Liver (tissue), 8 donors: ENCODE measurements at regions not wholly inside any gene's neighbourhood (a gene's known extent, or its start where the extent isn't known, plus 50 kb on each side); places are given as distances from the start of the nearest gene placed in this dataset.

Experiments
- DNase-seq: peaks from one replicate; pipeline ENCODE4 v3.0.0-alpha.2; 2017; ENCODE audit warnings: low spot score
- H3K27ac ChIP-seq, 2 donors: one replicate each; pipeline ENCODE4 v1.7.0; 2013; ENCODE audit warnings: inconsistent platforms in 2 of 2, low read length in 2 of 2, control low read depth in 1 of 2, low read depth in 1 of 2, mild to moderate bottlenecking in 1 of 2
- H3K27me3 ChIP-seq, 4 donors: one replicate each; pipeline versions ENCODE4 v1.6.1 to v1.7.0; 2013; ENCODE audit warnings: low read length in 3 of 4, inconsistent platforms in 1 of 4, mild to moderate bottlenecking in 1 of 4, moderate library complexity in 1 of 4; ENCODE audit not compliant: control insufficient read depth in 4 of 4, insufficient read depth in 4 of 4
- H3K36me3 ChIP-seq, 4 donors: one replicate each; pipeline versions ENCODE4 v1.6.1 to v1.7.0; 2013; ENCODE audit warnings: low read length in 3 of 4, mild to moderate bottlenecking in 3 of 4, low read depth in 1 of 4, moderate library complexity in 1 of 4; ENCODE audit not compliant: control insufficient read depth in 4 of 4, insufficient read depth in 3 of 4
- H3K4me1 ChIP-seq, 4 donors: one replicate each; pipeline versions ENCODE4 v1.6.1 to v1.7.0; 2013; ENCODE audit warnings: low read length in 3 of 4, mild to moderate bottlenecking in 3 of 4, moderate library complexity in 1 of 4; ENCODE audit not compliant: control insufficient read depth in 4 of 4, insufficient read depth in 4 of 4
- H3K4me3 ChIP-seq, 3 donors: one replicate each; pipeline versions ENCODE4 v1.6.1 to v1.7.0; 2013; ENCODE audit warnings: low read length in 3 of 3, control low read depth in 1 of 3, low read depth in 1 of 3, mild to moderate bottlenecking in 1 of 3
- H3K9ac ChIP-seq, 2 donors: one replicate each; pipeline ENCODE4 v1.7.0; 2013; ENCODE audit warnings: low read length in 2 of 2, mild to moderate bottlenecking in 2 of 2, moderate library complexity in 2 of 2, control low read depth in 1 of 2, low read depth in 1 of 2
- H3K9me3 ChIP-seq, 4 donors: one replicate each; pipeline versions ENCODE4 v1.6.1 to v1.7.0; 2013; ENCODE audit warnings: low read length in 3 of 4; ENCODE audit not compliant: control insufficient read depth in 4 of 4
- ATF3 ChIP-seq: IDR thresholded peaks from 2 replicates; pipeline ENCODE4 v1.6.1; 2016; ENCODE audit warnings: antibody characterized with exemption
- CTCF ChIP-seq: fragments of 150-350 bp; IDR thresholded peaks from 2 replicates; pipeline ENCODE4 v1.5.1; 2017; ENCODE audit warnings: improper control_type of control experiment, low read depth, low read length; ENCODE audit not compliant: missing input control
- EGR1 ChIP-seq, 2 donors: IDR thresholded peaks; 2 replicates each; pipeline ENCODE4 v1.6.1; 2016 to 2018; ENCODE audit warnings: antibody characterized with exemption in 2 of 2, low read depth in 2 of 2
- FOXA1 ChIP-seq: IDR thresholded peaks from 2 replicates; pipeline ENCODE4 v1.6.1; 2016; ENCODE audit warnings: antibody characterized with exemption
- FOXA2 ChIP-seq: IDR thresholded peaks from 2 replicates; pipeline ENCODE4 v1.6.1; 2016; ENCODE audit warnings: antibody characterized with exemption
- GABPA ChIP-seq, 2 donors: IDR thresholded peaks in 1 of 2; conservative IDR thresholded peaks in 1 of 2; 2 replicates each; pipeline ENCODE4 v1.6.1; 2016; ENCODE audit warnings: antibody characterized with exemption in 2 of 2, mild to moderate bottlenecking in 1 of 2, moderate library complexity in 1 of 2
- JUND ChIP-seq, 2 donors: IDR thresholded peaks; 2 replicates each; pipeline ENCODE4 v1.6.1; 2016; ENCODE audit warnings: antibody characterized with exemption in 2 of 2
- MAX ChIP-seq: IDR thresholded peaks from 2 replicates; pipeline ENCODE4 v1.6.1; 2016; ENCODE audit warnings: antibody characterized with exemption
- NR2F2 ChIP-seq: IDR thresholded peaks from 2 replicates; pipeline ENCODE4 v1.6.1; 2016; ENCODE audit warnings: antibody characterized with exemption
- RAD21 ChIP-seq, 2 donors: IDR thresholded peaks; 2 replicates each; pipeline ENCODE4 v1.6.1; 2016; ENCODE audit warnings: antibody characterized with exemption in 2 of 2, mild to moderate bottlenecking in 2 of 2
- REST ChIP-seq: IDR thresholded peaks from 2 replicates; pipeline ENCODE4 v1.6.1; 2016; ENCODE audit warnings: antibody characterized with exemption, mild to moderate bottlenecking
- RXRA ChIP-seq, 2 donors: IDR thresholded peaks; 2 replicates each; pipeline ENCODE4 v1.6.1; 2017 to 2018; ENCODE audit warnings: antibody characterized with exemption in 2 of 2, mild to moderate bottlenecking in 1 of 2
- SP1 ChIP-seq: IDR thresholded peaks from 2 replicates; pipeline ENCODE4 v1.6.1; 2018; ENCODE audit warnings: antibody characterized with exemption, mild to moderate bottlenecking
- TAF1 ChIP-seq: conservative IDR thresholded peaks from 2 replicates; pipeline ENCODE4 v1.6.1; 2016; ENCODE audit warnings: antibody characterized with exemption, mild to moderate bottlenecking
- YY1 ChIP-seq: IDR thresholded peaks from 2 replicates; pipeline ENCODE4 v1.6.1; 2016; ENCODE audit warnings: antibody characterized with exemption, mild to moderate bottlenecking
- ZBTB33 ChIP-seq: IDR thresholded peaks from 2 replicates; pipeline ENCODE4 v1.6.1; 2016; ENCODE audit warnings: antibody characterized with exemption
- WGBS: extraction: QIAGEN DNeasy Blood & Tissue Kit; methylation state at CpG from one replicate; pipeline ENCODE4 v1.1.7; 2013; 5-methylcytosine and 5-hydroxymethylcytosine counted together
- donor health status: healthy.
- donor health status: healthy.
- donor health status: healthy.
- donor health status: healthy.
- donor health status: healthy.

- H3K9ac ChIP-seq = no peak overlapping the region
- H3K27me3 ChIP-seq = no peaks in the 10 kb centered on the region
- H3K9me3 ChIP-seq = no peaks in the 10 kb centered on the region
- H3K4me3 ChIP-seq = no peak overlapping the region
- WGBS = 94% methylated on average over 2 of the region's 2 CpGs
- H3K27ac ChIP-seq = no peak overlapping the region
- TF ChIP-seq JUND (IDR thresholded peaks at IDR 0.05) (no peak), CTCF (no peak), YY1 (no peak)
- peaks cover 4 to 40% (median 20%) of the 10 kb centered on the region in 4 donors for H3K4me1 ChIP-seq
- no peaks in the 10 kb centered on the region for H3K36me3 ChIP-seq
- DNase-seq = no peak
Observed at GRCh38 chr11:69916806-69917387, 97.7 kb upstream of the FGF3 start.

GRCh38 chr11:69917529-69917928 lies 98.3 kb upstream of the FGF3 start:
- H3K4me3 ChIP-seq = no peak overlapping the region
- no peaks in the 10 kb centered on the region for H3K27me3 ChIP-seq
- H3K4me1 ChIP-seq = peaks cover 4 to 36% (median 20%) of the 10 kb centered on the region in 4 donors
- TF ChIP-seq YY1 (no peak), FOXA2 (no peak), RXRA (IDR thresholded peaks at IDR 0.05) (no peak), RAD21 (IDR thresholded peaks at IDR 0.05) (no peak), ATF3 (no peak), ZBTB33 (no peak), TAF1 (no peak), MAX (no peak), SP1 (no peak), JUND (IDR thresholded peaks at IDR 0.05) (no peak), FOXA1 (no peak), REST (no peak), GABPA (IDR thresholded peaks at IDR 0.05 in 1 of 2, conservative IDR thresholded peaks at IDR 0.05 in 1 of 2) (no peak), NR2F2 (no peak), CTCF (no peak), EGR1 (IDR thresholded peaks at IDR 0.05; ENCODE audit: low read depth in 2 of 2) (no peak)
- no peak overlapping the region for H3K9ac ChIP-seq
- 72% methylated on average over 2 of the region's 2 CpGs for WGBS
- no peaks in the 10 kb centered on the region for H3K9me3 ChIP-seq
- H3K36me3 ChIP-seq = no peaks in the 10 kb centered on the region
- DNase-seq = no peak
- H3K27ac ChIP-seq = no peak overlapping the region
